DMS 273 (cell line): ENCODE measurements at regions not wholly inside any gene's neighbourhood (a gene's known extent, or its start where the extent isn't known, plus 50 kb on each side); places are given as distances from the start of the nearest gene placed in this dataset.

Experiments
- DNase-seq: peaks from one replicate; lab custom pipeline; 2025; ENCODE audit not compliant: unreplicated experiment; lab: John Stamatoyannopoulos, UW

GRCh38 chr11:11016943-11017342 lies 159.1 kb upstream of the ZBED5 start:
- DNase-seq: no peak

GRCh38 chr11:11016068-11016467 lies 158.2 kb upstream of the ZBED5 start:
- no peak for DNase-seq

GRCh38 chr11:11011617-11012016 lies 153.8 kb upstream of the ZBED5 start:
- no peak for DNase-seq

GRCh38 chr11:11010624-11011127 lies 152.8 kb upstream of the ZBED5 start:
- peak; percentile 27 for DNase-seq

- no peak for DNase-seq
Observed at GRCh38 chr11:11009179-11009578, 151.3 kb upstream of the ZBED5 start.

- no peak for DNase-seq
Observed at GRCh38 chr11:11004069-11004468, 146.2 kb upstream of the ZBED5 start.

GRCh38 chr11:11003226-11003625 lies 145.4 kb upstream of the ZBED5 start:
- no peak for DNase-seq

- no peak for DNase-seq
Observed at GRCh38 chr11:11000579-11001283, 142.9 kb upstream of the ZBED5 start.

- DNase-seq: no peak
Observed at GRCh38 chr11:10998674-10999073, 140.8 kb upstream of the ZBED5 start.

GRCh38 chr11:10996678-10997077 lies 138.8 kb upstream of the ZBED5 start:
- no peak for DNase-seq

GRCh38 chr11:10993640-10994039 lies 135.8 kb upstream of the ZBED5 start:
- DNase-seq: no peak

- no peak for DNase-seq
Observed at GRCh38 chr11:10993186-10993585, 135.3 kb upstream of the ZBED5 start.

GRCh38 chr11:10991393-10991792 lies 133.5 kb upstream of the ZBED5 start:
- no peak for DNase-seq

GRCh38 chr11:10990637-10991193 lies 132.9 kb upstream of the ZBED5 start:
- DNase-seq: no peak

GRCh38 chr11:10990160-10990559 lies 132.3 kb upstream of the ZBED5 start:
- no peak for DNase-seq

GRCh38 chr11:10986006-10986405 lies 128.2 kb upstream of the ZBED5 start:
- DNase-seq: no peak

GRCh38 chr11:10984742-10985141 lies 126.9 kb upstream of the ZBED5 start:
- DNase-seq: no peak

GRCh38 chr11:10984250-10984649 lies 126.4 kb upstream of the ZBED5 start:
- peak; percentile 9 for DNase-seq

- DNase-seq: no peak
Observed at GRCh38 chr11:10982704-10983510, 125.1 kb upstream of the ZBED5 start.

GRCh38 chr11:10979529-10979928 lies 121.7 kb upstream of the ZBED5 start:
- DNase-seq: no peak

- no peak for DNase-seq
Observed at GRCh38 chr11:10978198-10978597, 120.3 kb upstream of the ZBED5 start.

GRCh38 chr11:10975287-10975721 lies 117.5 kb upstream of the ZBED5 start:
- no peak for DNase-seq
